ENCODE measurements at regions not wholly inside any gene's neighbourhood (a gene's known extent, or its start where the extent isn't known, plus 50 kb on each side); places are given as distances from the start of the nearest gene placed in this dataset.

DNA sequence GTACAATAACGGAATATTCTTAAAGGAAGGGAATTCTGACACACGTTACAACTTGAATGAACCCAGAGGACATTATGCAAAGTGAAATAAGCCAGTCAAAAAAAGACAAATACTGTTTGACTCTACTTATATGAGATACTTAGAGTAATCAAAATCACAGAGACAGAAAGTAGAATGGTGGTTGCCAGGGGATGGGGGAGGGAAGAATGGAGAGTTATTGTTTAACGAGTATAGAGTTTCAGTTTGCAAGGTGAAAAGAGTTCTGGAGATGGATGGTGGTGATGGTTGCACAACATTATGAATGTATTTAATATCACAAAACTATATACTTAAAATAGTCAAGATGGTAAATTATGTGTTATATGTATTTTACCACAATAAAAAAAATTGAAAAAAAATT is 112.9 kb upstream of the ARHGEF3 start:
- Histone ChIP-seq H3K79me2 (peaks cover 21% of the 10 kb centered on the region), H2AFZ (no peak overlapping the region), H3K27ac (no peak overlapping the region), H3K36me3 (ENCODE audit: control insufficient read depth, insufficient read depth, low read length) (no peaks in the 10 kb centered on the region), H3K27me3 (ENCODE audit: control insufficient read depth, insufficient read depth, low read length) (no peaks in the 10 kb centered on the region), H3K4me1 (peaks cover 8% of the 10 kb centered on the region), H3K9ac (no peak overlapping the region), H3K9me3 (ENCODE audit: control insufficient read depth, low read length) (no peaks in the 10 kb centered on the region), H3K4me2 (ENCODE audit: low read length) (no peak overlapping the region), H3K4me3 (ENCODE audit: low read depth, low read length) (no peak overlapping the region)
- no peak for TF ChIP-seq CTCF (IDR thresholded peaks at IDR 0.05)

- no peak for TF ChIP-seq CTCF (IDR thresholded peaks at IDR 0.05)
- Histone ChIP-seq H3K4me2 (ENCODE audit: low read length) (no peak overlapping the region), H3K4me1 (peaks cover 4% of the 10 kb centered on the region), H2AFZ (no peak overlapping the region), H3K27me3 (ENCODE audit: control insufficient read depth, insufficient read depth, low read length) (no peaks in the 10 kb centered on the region), H3K9me3 (ENCODE audit: control insufficient read depth, low read length) (no peaks in the 10 kb centered on the region), H3K9ac (no peak overlapping the region), H3K36me3 (ENCODE audit: control insufficient read depth, insufficient read depth, low read length) (no peaks in the 10 kb centered on the region), H3K4me3 (ENCODE audit: low read depth, low read length) (no peak overlapping the region), H3K27ac (no peak overlapping the region), H3K79me2 (peaks cover 30% of the 10 kb centered on the region)
Measured at GRCh38 chr3:56911363-56911762, 109.6 kb upstream of the ARHGEF3 start.

GRCh38 chr3:56909349-56909748 is 107.6 kb upstream of the ARHGEF3 start:
- Histone ChIP-seq H3K9me3 (ENCODE audit: control insufficient read depth, low read length) (no peaks in the 10 kb centered on the region), H3K4me1 (no peaks in the 10 kb centered on the region), H3K9ac (no peak overlapping the region), H2AFZ (no peak overlapping the region), H3K27me3 (ENCODE audit: control insufficient read depth, insufficient read depth, low read length) (no peaks in the 10 kb centered on the region), H3K36me3 (ENCODE audit: control insufficient read depth, insufficient read depth, low read length) (no peaks in the 10 kb centered on the region), H3K4me3 (ENCODE audit: low read depth, low read length) (no peak overlapping the region), H3K4me2 (ENCODE audit: low read length) (peak overlapping the region; percentile 26), H3K79me2 (peaks cover 35% of the 10 kb centered on the region), H3K27ac (no peak overlapping the region)
- TF ChIP-seq CTCF (IDR thresholded peaks at IDR 0.05), result no peak

GRCh38 chr3:56908004-56908403 is 106.3 kb upstream of the ARHGEF3 start:
- Histone ChIP-seq H3K4me1 (no peaks in the 10 kb centered on the region), H2AFZ (no peak overlapping the region), H3K79me2 (peaks cover 29% of the 10 kb centered on the region), H3K4me3 (ENCODE audit: low read depth, low read length) (no peak overlapping the region), H3K9me3 (ENCODE audit: control insufficient read depth, low read length) (no peaks in the 10 kb centered on the region), H3K9ac (no peak overlapping the region), H3K27ac (no peak overlapping the region), H3K4me2 (ENCODE audit: low read length) (no peak overlapping the region), H3K36me3 (ENCODE audit: control insufficient read depth, insufficient read depth, low read length) (no peaks in the 10 kb centered on the region), H3K27me3 (ENCODE audit: control insufficient read depth, insufficient read depth, low read length) (no peaks in the 10 kb centered on the region)
- TF ChIP-seq CTCF (IDR thresholded peaks at IDR 0.05), result no peak

DNA sequence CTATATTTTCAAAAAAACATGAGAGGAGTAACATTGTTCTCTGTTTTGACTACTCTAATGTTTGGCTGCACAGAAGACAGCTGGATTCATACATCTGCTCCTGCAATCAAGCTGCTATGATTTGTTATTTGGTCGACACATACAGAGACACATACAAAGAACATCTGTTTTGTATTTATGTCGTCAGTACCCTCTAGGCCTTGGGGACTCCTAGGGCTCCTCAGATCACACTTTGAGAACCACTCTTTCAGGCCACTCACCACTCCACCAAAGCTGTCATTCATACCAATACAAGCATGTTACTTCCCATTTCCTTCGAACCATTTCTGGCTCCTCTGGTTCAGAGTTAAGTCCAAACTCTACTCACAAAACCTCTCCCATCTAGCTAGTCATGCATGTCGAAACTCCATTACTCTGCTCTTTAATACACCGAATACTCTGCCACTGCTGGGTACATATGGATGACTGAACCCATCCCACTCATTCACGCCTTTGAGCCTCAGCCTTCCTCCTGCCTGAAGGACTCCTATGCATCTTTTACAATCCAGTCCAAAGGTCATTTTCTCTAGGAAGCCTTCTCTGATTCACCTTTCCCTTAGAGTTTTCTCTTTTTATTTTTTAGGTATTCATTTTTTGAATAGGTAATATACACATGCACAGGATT is 102.9 kb upstream of the ARHGEF3 start:
- Histone ChIP-seq H3K9me3 (ENCODE audit: control insufficient read depth, low read length) (no peaks in the 10 kb centered on the region), H2AFZ (no peak overlapping the region), H3K27ac (no peak overlapping the region), H3K27me3 (ENCODE audit: control insufficient read depth, insufficient read depth, low read length) (no peaks in the 10 kb centered on the region), H3K4me2 (ENCODE audit: low read length) (no peak overlapping the region), H3K4me1 (no peaks in the 10 kb centered on the region), H3K79me2 (peaks cover 14% of the 10 kb centered on the region), H3K9ac (no peak overlapping the region), H3K4me3 (ENCODE audit: low read depth, low read length) (no peak overlapping the region), H3K36me3 (ENCODE audit: control insufficient read depth, insufficient read depth, low read length) (no peaks in the 10 kb centered on the region)
- no peak for TF ChIP-seq CTCF (IDR thresholded peaks at IDR 0.05)

All from parathyroid adenoma (tissue), 2 donors.